Astrocyte (in vitro differentiated cells and primary cell): ENCODE measurements at regions not wholly inside any gene's neighbourhood (a gene's known extent, or its start where the extent isn't known, plus 50 kb on each side); places are given as distances from the start of the nearest gene placed in this dataset.
A peak's percentile ranks its signal among the peaks of the same experiment; 100 is the strongest.

Experiments
- DNase-seq: peaks from one replicate; pipeline ENCODE4 v3.0.0-alpha.2; 2010; ENCODE audit warnings: low read depth
- FAIRE-seq: peaks from 2 replicates; lab custom pipeline; 2011; peaks lifted over from hg19 to GRCh38; lab: Jason Lieb, UNC
- H2AFZ ChIP-seq: 2 replicates; pipeline ENCODE4 v1.6.0; 2012; ENCODE audit warnings: low read depth, low read length, inconsistent platforms
- H3K27ac ChIP-seq: 2 replicates; pipeline ENCODE4 v1.5.1; 2011; ENCODE audit warnings: low read depth, low read length, inconsistent platforms
- H3K27me3 ChIP-seq: 2 replicates; pipeline ENCODE4 v1.6.0; 2011; ENCODE audit warnings: low read length, inconsistent platforms; ENCODE audit not compliant: insufficient read depth
- H3K36me3 ChIP-seq: 2 replicates; pipeline ENCODE4 v1.5.1; 2011; ENCODE audit warnings: low read length, inconsistent platforms; ENCODE audit not compliant: insufficient read depth
- H3K4me1 ChIP-seq: 2 replicates; pipeline ENCODE4 v1.5.1; 2011; ENCODE audit warnings: low read length, inconsistent platforms; ENCODE audit not compliant: insufficient read depth
- H3K4me2 ChIP-seq: 2 replicates; pipeline ENCODE4 v1.6.0; 2012; ENCODE audit warnings: low read length, inconsistent platforms
- H3K4me3 ChIP-seq: 2 replicates; pipeline ENCODE4 v1.5.1; 2011; ENCODE audit warnings: low read depth, mild to moderate bottlenecking, low read length, inconsistent platforms; ENCODE audit not compliant: insufficient read depth
- H3K79me2 ChIP-seq: 2 replicates; pipeline ENCODE4 v1.6.0; 2012; ENCODE audit warnings: mild to moderate bottlenecking, low read length, inconsistent platforms; ENCODE audit not compliant: insufficient read depth
- H3K9ac ChIP-seq: 2 replicates; pipeline ENCODE4 v1.6.0; 2012; ENCODE audit warnings: mild to moderate bottlenecking, low read length, inconsistent platforms
- H3K9me3 ChIP-seq: 2 replicates; pipeline ENCODE4 v1.5.1; 2012; ENCODE audit warnings: low read depth, mild to moderate bottlenecking, low read length, inconsistent platforms; ENCODE audit not compliant: insufficient read depth
- H4K20me1 ChIP-seq: 2 replicates; pipeline ENCODE4 v1.6.0; 2012; ENCODE audit warnings: low read length, inconsistent platforms; ENCODE audit not compliant: insufficient read depth
- H3K27ac Mint-ChIP-seq: one replicate; pipeline ENCODE4 v1.8.0; 2021; ENCODE audit warnings: mild to moderate bottlenecking, mixed read lengths; ENCODE audit not compliant: unreplicated experiment
- H3K27me3 Mint-ChIP-seq: one replicate; pipeline ENCODE4 v1.8.0; 2021; ENCODE audit warnings: low read depth, mixed read lengths; ENCODE audit not compliant: unreplicated experiment
- H3K36me3 Mint-ChIP-seq: one replicate; pipeline ENCODE4 v1.8.0; 2021; ENCODE audit warnings: low read depth, mixed read lengths; ENCODE audit not compliant: unreplicated experiment
- H3K4me1 Mint-ChIP-seq: one replicate; pipeline ENCODE4 v1.8.0; 2021; ENCODE audit warnings: low read depth, mixed read lengths; ENCODE audit not compliant: unreplicated experiment
- H3K4me3 Mint-ChIP-seq: one replicate; pipeline ENCODE4 v1.8.0; 2021; ENCODE audit warnings: mild to moderate bottlenecking, moderate library complexity, mixed read lengths; ENCODE audit not compliant: unreplicated experiment
- H3K9me3 Mint-ChIP-seq: one replicate; pipeline ENCODE4 v1.8.0; 2021; ENCODE audit warnings: mild to moderate bottlenecking, mixed read lengths; ENCODE audit not compliant: unreplicated experiment
- CTCF ChIP-seq: IDR thresholded peaks from 2 replicates; pipeline ENCODE4 v1.5.1; 2011; ENCODE audit warnings: low read depth, mild to moderate bottlenecking, inconsistent platforms, low read length, moderate library complexity; ENCODE audit not compliant: insufficient read depth
- EZH2 ChIP-seq: IDR thresholded peaks from 2 replicates; pipeline ENCODE4 v1.6.1; 2012; ENCODE audit warnings: mild to moderate bottlenecking, low read length, inconsistent platforms; ENCODE audit not compliant: insufficient read depth

- H3K36me3 Mint-ChIP-seq: no peaks in the 10 kb centered on the region
- no peaks in the 10 kb centered on the region for H3K4me1 ChIP-seq
- no peaks in the 10 kb centered on the region for H3K4me1 Mint-ChIP-seq
- no peaks in the 10 kb centered on the region for H3K36me3 ChIP-seq
- no peaks in the 10 kb centered on the region for H3K27me3 ChIP-seq
- no peak overlapping the region for H3K9ac ChIP-seq
- no peak overlapping the region for H3K4me2 ChIP-seq
- FAIRE-seq: no peak
- H3K4me3 Mint-ChIP-seq: no peak overlapping the region
- no peaks in the 10 kb centered on the region for H4K20me1 ChIP-seq
- H3K27ac Mint-ChIP-seq: no peak overlapping the region
- no peak for DNase-seq
- peaks cover 7% of the 10 kb centered on the region for H3K9me3 ChIP-seq
- H3K9me3 Mint-ChIP-seq: no peaks in the 10 kb centered on the region
- no peaks in the 10 kb centered on the region for H3K27me3 Mint-ChIP-seq
- H3K4me3 ChIP-seq: no peak overlapping the region
- no peaks in the 10 kb centered on the region for H3K79me2 ChIP-seq
- TF ChIP-seq EZH2 (no peak), CTCF (no peak)
- no peak overlapping the region for H2AFZ ChIP-seq
- no peak overlapping the region for H3K27ac ChIP-seq
Observed at GRCh38 chr12:125674554-125675338, 609.5 kb downstream of the AACS start.

GRCh38 chr12:125676366-125676765 lies 611.1 kb downstream of the AACS start:
- H3K79me2 ChIP-seq: no peaks in the 10 kb centered on the region
- H3K9ac ChIP-seq: no peak overlapping the region
- no peak for TF ChIP-seq EZH2
- no peak for TF ChIP-seq CTCF
- no peaks in the 10 kb centered on the region for H3K36me3 ChIP-seq
- H3K9me3 ChIP-seq: peaks cover 11% of the 10 kb centered on the region
- Mint-ChIP-seq H3K4me1 (no peaks in the 10 kb centered on the region), H3K27ac (no peak overlapping the region), H3K9me3 (no peaks in the 10 kb centered on the region), H3K27me3 (peaks cover 6% of the 10 kb centered on the region), H3K36me3 (no peaks in the 10 kb centered on the region), H3K4me3 (no peak overlapping the region)
- FAIRE-seq (no peak), DNase-seq (no peak)
- no peak overlapping the region for H3K4me3 ChIP-seq
- H3K27me3 ChIP-seq: no peaks in the 10 kb centered on the region
- no peak overlapping the region for H2AFZ ChIP-seq
- H3K4me2 ChIP-seq: no peak overlapping the region
- no peak overlapping the region for H3K27ac ChIP-seq
- H3K4me1 ChIP-seq: no peaks in the 10 kb centered on the region
- no peaks in the 10 kb centered on the region for H4K20me1 ChIP-seq

- Histone ChIP-seq H3K27me3 (no peaks in the 10 kb centered on the region), H3K4me2 (no peak overlapping the region), H3K27ac (no peak overlapping the region), H3K9ac (no peak overlapping the region), H3K4me1 (no peaks in the 10 kb centered on the region), H2AFZ (no peak overlapping the region), H3K36me3 (no peaks in the 10 kb centered on the region), H3K79me2 (no peaks in the 10 kb centered on the region), H4K20me1 (no peaks in the 10 kb centered on the region), H3K4me3 (no peak overlapping the region), H3K9me3 (peaks cover 11% of the 10 kb centered on the region)
- Mint-ChIP-seq H3K9me3 (no peaks in the 10 kb centered on the region), H3K4me3 (no peak overlapping the region), H3K27me3 (peaks cover 20% of the 10 kb centered on the region), H3K36me3 (no peaks in the 10 kb centered on the region), H3K4me1 (no peaks in the 10 kb centered on the region), H3K27ac (no peak overlapping the region)
- TF ChIP-seq EZH2 (no peak), CTCF (no peak)
- DNase-seq: no peak
- peak; percentile 39 for FAIRE-seq
Observed at GRCh38 chr12:125677829-125678228, 612.6 kb downstream of the AACS start.
